Neuron (in vitro differentiated cells): ENCODE measurements at regions not wholly inside any gene's neighbourhood (a gene's known extent, or its start where the extent isn't known, plus 50 kb on each side); places are given as distances from the start of the nearest gene placed in this dataset.
"Not testable (repeated sequence)": the region's sequence is repeated elsewhere in the genome, so short reads cannot be mapped to it uniquely, and the experiment has no call there.

Source experiments
- H2AFZ ChIP-seq: one replicate; pipeline ENCODE4 v1.6.1; 2013; ENCODE audit warnings: low read depth, mild to moderate bottlenecking, inconsistent platforms, low read length, moderate library complexity
- H3K27me3 ChIP-seq: one replicate; pipeline ENCODE4 v1.6.1; 2013; ENCODE audit warnings: low read length; ENCODE audit not compliant: insufficient read depth
- H3K36me3 ChIP-seq: one replicate; pipeline ENCODE4 v1.6.1; 2013; ENCODE audit warnings: low read length; ENCODE audit not compliant: insufficient read depth
- H3K4me1 ChIP-seq: one replicate; pipeline ENCODE4 v1.6.1; 2013; ENCODE audit warnings: low read length; ENCODE audit not compliant: insufficient read depth
- H3K4me3 ChIP-seq: 2 replicates; pipeline ENCODE4 v1.5.1; 2013; ENCODE audit warnings: mild to moderate bottlenecking, low read length, moderate library complexity
- H3K9me3 ChIP-seq: one replicate; pipeline ENCODE4 v1.6.1; 2013; ENCODE audit warnings: low read length

DNA sequence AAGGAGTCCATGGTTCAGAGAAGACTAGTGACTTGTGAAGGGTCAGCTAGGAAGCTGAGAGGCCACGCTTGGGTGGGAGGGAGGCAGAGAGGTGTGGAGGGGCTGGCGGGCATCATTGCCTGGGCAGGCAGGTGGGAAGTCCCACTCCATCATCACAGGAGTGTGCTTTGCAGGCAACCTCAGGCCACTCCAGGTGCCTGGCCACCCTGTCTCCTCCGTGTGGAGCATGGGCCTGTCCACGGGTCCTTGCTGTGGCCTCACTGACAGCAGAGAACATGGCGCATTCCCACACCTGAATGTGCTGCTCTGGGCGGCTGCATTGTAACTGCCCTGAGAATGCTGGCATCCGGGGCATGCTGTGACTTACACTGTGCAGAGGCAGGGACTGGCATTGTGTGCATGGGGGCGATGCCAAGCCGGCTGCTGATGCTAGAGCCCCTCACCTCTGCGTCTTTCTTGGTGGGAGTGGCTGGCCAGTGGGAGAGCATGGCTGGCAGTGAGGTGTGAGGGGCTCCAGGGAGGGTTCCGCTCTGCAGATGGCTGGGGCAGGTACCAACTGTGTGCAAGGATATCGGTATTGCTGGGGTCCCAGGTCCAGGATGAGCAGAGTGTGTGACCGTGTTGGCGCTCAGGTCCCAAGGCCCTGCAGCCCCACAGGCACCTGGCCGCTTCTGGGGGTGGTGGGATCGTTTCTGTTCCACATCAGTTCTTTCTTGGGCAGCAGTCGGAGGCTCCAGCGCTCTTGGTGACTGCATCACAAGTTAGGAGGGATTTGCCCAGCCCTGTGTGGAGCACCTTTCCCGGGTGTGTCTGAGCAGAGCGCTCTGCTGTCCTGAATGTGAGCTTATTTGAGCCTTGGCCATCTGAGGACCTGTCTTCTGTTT lies 94.8 kb downstream of the NPIPB11 start:
- H3K9me3 ChIP-seq, result no peaks in the 10 kb centered on the region
- no peak overlapping the region for H2AFZ ChIP-seq
- peaks cover 4% of the 10 kb centered on the region for H3K4me1 ChIP-seq
- no peaks in the 10 kb centered on the region for H3K36me3 ChIP-seq
- H3K4me3 ChIP-seq, result no peak overlapping the region
- no peaks in the 10 kb centered on the region for H3K27me3 ChIP-seq

DNA sequence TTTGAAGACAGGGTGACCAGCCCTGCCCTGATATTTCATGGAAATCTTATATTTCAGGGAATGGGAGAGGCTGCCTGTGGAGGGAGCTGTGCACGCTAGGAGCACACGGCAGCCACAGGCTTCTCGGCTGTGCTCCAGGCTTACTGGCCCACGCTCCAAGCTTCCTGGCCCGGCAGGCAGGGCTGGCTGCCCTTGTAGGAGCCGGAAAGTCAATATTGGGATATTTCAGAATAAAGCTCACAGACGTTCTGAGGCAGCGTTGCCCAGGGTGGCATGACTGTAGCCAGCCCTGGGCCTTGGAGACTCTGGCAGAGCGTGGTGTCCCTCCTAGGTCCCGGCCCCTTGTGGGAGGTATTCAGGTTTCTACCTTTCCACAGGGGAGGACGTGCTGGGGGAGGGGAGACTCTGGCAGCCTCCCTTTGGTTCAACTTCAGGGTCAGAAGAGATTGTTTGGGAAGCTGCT lies 95.6 kb downstream of the NPIPB11 start:
- Histone ChIP-seq H3K36me3 (no peaks in the 10 kb centered on the region), H3K4me1 (no peaks in the 10 kb centered on the region), H3K4me3 (no peak overlapping the region), H3K9me3 (no peaks in the 10 kb centered on the region), H2AFZ (no peak overlapping the region), H3K27me3 (no peaks in the 10 kb centered on the region)

DNA sequence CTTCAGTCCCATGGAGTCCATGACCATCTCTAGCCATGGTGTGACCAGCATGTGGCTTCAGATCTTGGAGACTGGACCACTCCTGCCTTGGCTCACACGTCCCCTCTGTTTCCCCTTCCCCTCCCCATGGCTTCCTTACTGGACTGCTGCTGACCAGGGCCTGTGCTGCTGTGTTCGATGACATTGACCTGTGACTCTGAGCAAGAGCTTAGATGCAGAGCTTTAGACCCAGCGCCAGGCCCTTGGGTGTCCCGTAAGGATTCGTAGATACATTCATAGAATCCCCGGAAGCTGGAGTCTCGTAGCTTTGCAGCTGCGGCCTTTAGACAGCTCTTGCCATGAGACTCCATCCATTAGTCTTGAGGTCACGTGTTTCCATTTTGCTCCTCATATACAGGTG lies 96.3 kb downstream of the NPIPB11 start:
- H3K4me1 ChIP-seq, H3K4me3 ChIP-seq, H2AFZ ChIP-seq, H3K36me3 ChIP-seq, H3K9me3 ChIP-seq, H3K27me3 ChIP-seq: not testable (repeated sequence)

DNA sequence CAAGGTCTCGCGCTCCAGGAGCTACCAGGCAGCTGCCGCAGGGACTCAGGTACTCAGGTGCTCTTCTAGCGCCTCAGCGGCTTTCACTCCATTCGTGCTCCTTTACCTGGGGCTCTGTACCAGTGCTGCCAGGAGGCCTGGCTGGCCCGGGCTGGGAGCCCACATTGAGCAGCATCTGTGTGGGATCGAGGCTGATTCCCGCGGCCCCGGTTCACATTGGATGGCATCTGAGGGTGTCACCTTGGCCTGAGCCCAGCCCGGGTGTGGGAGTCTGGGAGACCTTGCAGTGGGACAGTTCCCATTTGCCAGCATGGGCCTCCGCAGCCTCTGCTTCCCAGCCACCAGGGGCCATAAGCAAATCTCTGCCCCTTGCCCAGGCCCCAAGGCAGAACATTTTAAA lies 96.9 kb downstream of the NPIPB11 start:
- not testable (repeated sequence) for H3K9me3 ChIP-seq, H3K27me3 ChIP-seq, H3K36me3 ChIP-seq, H3K4me1 ChIP-seq, H3K4me3 ChIP-seq, H2AFZ ChIP-seq

DNA sequence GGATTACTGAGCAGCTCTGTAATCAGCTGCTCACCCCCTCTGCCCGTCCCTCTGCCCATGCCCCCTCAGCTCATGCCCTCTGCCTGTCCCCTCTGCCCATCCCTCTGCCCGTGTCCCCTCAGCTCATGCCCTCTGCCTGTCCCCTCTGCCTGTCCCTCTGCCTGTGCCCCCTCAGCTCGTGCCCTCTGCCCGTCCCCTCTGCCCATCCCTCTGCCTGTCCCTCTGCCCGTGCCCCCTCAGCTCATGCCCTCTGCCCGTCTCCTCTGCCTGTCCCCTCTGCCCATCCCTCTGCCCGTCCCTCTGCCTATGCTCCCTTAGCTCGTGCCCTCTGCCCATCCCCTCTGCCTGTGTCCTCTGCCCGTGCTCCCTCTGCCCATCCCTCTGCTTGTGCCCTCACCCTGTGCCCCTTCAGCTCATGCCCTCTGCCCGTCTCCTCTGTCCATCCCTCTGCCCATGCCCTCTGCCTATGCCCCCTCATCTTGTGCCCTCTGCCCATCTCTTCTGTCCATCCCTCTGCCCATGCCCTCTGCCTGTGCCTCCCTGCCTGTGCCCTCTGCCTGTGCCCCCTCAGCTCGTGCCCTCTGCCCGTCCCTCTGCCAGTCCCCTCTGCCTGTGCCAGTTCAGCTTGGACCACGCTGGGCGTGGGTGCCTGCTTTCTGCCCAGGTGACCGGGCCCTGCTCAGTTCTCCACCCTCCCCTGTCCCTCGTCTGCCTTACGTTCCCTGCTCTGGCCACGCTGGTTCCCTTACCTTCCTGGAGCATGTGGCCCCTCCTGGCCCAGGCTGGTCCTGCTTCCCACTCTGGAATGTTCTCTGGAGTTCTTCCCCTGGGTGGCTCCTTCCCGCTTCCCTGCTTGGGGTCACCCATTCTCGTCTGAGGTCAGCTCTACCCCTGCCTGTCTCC lies 97.6 kb downstream of the NPIPB11 start:
- Histone ChIP-seq H3K4me1 (no peaks in the 10 kb centered on the region), H3K4me3 (no peak overlapping the region), H2AFZ (no peak overlapping the region), H3K36me3 (no peaks in the 10 kb centered on the region), H3K27me3 (no peaks in the 10 kb centered on the region), H3K9me3 (no peaks in the 10 kb centered on the region)

DNA sequence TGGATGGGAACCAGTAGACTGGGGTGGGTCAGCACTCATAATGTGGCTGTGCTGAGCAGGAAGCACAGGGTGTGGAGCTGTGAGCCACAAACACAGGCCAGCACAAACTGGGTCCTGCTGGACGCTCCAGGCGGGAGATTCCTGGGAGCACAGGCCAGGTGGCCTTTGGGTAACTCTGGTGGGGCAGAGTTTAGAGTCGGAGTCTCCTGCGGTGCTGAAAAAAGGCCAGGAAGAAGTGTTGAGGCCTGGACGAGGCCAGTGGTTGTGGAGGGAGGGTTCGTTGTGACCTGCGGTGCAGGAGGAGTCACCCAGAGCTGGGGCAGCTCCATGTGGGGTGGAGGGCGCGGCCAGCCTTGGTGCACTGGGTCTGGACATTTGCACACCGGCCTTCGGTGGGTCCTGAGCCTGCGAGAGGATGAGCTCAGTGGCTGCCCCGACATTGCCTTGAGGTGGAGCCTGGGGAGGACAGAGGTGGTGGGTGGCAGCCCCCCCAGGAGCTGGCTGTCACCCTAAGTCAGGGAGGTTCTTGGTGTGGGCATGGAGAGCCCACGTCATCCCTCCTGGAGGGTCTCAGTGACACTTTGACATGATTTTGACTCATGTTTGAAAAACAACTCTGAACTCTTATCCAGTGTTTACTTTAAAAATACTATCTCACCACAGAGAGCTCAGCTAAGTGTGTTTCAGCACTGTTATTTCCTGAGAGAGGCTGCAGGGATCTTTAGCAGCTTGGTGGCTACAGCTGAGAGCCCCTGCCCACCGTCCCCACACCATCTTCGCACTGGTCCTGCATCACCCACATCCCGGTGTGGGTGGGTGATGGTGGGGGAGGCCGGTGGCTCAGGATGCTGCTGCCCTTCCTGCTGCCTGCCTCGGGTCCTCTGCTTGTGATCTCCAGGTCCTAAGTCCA lies 98.7 kb downstream of the NPIPB11 start:
- no peaks in the 10 kb centered on the region for H3K9me3 ChIP-seq
- H3K4me1 ChIP-seq, result no peaks in the 10 kb centered on the region
- no peak overlapping the region for H2AFZ ChIP-seq
- H3K4me3 ChIP-seq, result no peak overlapping the region
- no peaks in the 10 kb centered on the region for H3K36me3 ChIP-seq
- no peaks in the 10 kb centered on the region for H3K27me3 ChIP-seq

DNA sequence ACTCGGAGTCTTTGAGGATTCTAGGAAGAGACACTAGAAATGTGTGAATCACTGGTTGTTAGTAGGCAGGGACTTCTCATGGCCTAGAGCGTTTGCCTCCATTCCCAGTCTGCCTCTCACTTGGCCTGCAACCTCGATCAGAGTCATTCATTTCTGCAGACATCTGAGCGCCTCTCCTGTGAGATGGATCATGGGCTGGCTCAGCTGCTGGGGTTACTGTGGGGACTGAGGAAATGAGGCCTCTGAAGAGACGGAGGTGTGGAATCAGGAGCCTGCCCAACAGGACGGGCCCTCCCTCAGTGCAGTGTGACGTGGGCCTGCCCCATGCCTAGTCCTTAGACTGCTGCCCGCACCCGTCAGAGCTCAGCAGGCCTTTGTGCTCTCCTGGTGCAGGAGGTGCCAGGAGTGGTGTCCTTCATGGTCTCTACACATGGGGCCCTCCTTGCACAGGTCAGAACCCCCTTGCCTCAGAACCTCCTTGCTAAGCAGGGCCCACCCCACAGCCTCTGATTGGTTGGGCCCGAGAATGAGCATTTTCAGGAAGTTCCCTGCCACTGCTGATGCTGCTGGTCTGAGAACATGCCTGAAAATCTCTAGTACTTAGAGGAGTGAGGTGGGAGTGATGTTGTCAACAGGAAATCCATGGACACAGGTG lies 99.4 kb downstream of the NPIPB11 start:
- Histone ChIP-seq H3K4me1 (no peaks in the 10 kb centered on the region), H3K36me3 (no peaks in the 10 kb centered on the region), H3K9me3 (no peaks in the 10 kb centered on the region), H3K27me3 (no peaks in the 10 kb centered on the region), H3K4me3 (no peak overlapping the region), H2AFZ (no peak overlapping the region)

GRCh38 chr16:29306201-29306600 lies 100.3 kb downstream of the NPIPB11 start:
- Histone ChIP-seq H3K4me1 (no peaks in the 10 kb centered on the region), H2AFZ (no peak overlapping the region), H3K4me3 (no peak overlapping the region), H3K9me3 (no peaks in the 10 kb centered on the region), H3K27me3 (no peaks in the 10 kb centered on the region), H3K36me3 (no peaks in the 10 kb centered on the region)

GRCh38 chr16:29305018-29305417 lies 101.5 kb downstream of the NPIPB11 start:
- H3K9me3 ChIP-seq, H2AFZ ChIP-seq, H3K4me1 ChIP-seq, H3K27me3 ChIP-seq, H3K4me3 ChIP-seq, H3K36me3 ChIP-seq: not testable (repeated sequence)

DNA sequence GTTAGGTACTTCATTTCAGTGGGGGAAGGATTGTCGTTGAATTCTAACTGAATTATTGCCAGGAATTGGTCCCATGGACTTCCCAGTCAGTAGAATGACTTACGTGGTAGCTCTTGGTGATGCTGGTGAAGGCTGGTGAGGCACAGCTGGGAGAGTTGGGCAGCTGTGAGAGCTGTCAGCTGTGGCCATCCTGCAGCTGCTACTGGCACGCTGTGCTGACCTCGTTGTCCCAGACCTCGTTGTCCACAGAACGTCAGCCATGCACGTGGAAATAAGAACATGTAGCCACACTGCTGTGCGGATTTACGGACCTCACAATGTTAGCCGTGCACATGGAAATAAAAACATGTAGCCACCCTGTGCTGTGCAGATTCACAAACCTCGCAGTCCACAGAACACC lies 102.3 kb downstream of the NPIPB11 start:
- Histone ChIP-seq H2AFZ (no peak overlapping the region), H3K36me3 (no peaks in the 10 kb centered on the region), H3K4me3 (no peak overlapping the region), H3K27me3 (no peaks in the 10 kb centered on the region), H3K9me3 (no peaks in the 10 kb centered on the region), H3K4me1 (no peaks in the 10 kb centered on the region)

DNA sequence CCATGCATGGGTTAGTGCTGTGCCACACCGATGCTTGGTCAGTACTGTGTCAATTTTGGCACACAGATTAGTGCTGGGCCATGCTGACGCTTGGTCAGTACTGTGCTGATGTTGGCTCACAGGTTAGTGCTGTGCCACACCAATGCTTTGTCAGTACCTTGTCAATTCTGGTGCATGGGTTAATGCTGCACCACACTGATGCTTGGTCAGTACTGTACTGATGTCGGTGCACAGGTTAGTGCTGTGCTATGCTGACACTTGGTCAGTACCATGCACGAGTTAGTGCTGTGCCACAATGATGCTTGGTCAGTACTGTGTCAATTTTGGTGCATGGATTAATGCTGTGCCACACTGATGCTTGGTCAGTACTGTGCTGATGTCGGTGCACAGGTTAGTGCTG lies 103.0 kb downstream of the NPIPB11 start:
- Histone ChIP-seq H3K36me3 (no peaks in the 10 kb centered on the region), H3K4me3 (no peak overlapping the region)

GRCh38 chr16:29302976-29303375 lies 103.5 kb downstream of the NPIPB11 start:
- Histone ChIP-seq H3K4me1 (no peaks in the 10 kb centered on the region), H3K36me3 (no peaks in the 10 kb centered on the region), H3K27me3 (no peaks in the 10 kb centered on the region), H3K9me3 (no peaks in the 10 kb centered on the region), H3K4me3 (no peak overlapping the region), H2AFZ (no peak overlapping the region)

More for the DNA sequence above, 103.0 kb downstream of the NPIPB11 start:
- no peak overlapping the region for H2AFZ ChIP-seq
- H3K27me3 ChIP-seq, result no peaks in the 10 kb centered on the region
- no peaks in the 10 kb centered on the region for H3K4me1 ChIP-seq
- H3K9me3 ChIP-seq, result no peaks in the 10 kb centered on the region
